ENCODE measurements at regions not wholly inside any gene's neighbourhood (a gene's known extent, or its start where the extent isn't known, plus 50 kb on each side); places are given as distances from the start of the nearest gene placed in this dataset.

DNA sequence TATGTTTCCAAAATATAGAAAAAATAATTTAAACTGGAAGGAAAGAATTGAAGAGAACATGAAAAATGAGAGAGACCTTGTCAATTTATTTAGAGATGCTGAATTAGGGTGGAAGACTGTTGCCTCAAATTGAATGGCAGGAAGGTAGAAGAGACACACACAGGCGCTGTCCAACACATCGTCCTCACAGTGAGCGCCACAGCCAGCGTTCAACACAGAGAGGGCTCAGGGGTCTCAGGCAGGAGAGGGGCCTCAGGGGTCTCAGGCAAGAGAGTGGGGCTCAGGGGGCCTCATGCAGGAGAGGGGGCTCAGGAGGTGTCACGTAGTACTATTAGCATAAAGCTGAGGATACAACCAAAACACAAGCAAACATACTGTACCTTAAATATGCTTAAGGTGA is 65.7 kb downstream of the TMEM18 start:
- no peak for DNase-seq

DNA sequence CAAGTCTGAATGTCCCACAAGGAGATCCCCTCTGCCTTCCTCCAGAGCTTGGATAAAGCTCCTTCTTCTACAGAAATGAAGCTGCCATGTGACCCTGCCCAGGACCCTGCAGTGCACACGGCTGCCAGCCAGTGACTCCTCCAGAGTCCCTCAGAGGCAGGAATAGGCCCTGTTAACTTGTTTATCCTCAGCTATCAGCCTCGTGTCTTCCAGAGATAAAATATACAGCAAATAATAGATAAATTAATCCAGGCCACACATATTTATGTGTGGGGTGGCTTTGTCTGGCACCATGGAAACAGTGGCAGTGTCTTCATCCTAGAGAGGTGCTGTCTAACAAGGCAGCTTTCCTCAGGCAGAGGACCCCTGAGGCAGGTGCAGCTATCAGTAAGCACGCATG is 66.7 kb downstream of the TMEM18 start:
- no peak for DNase-seq

GRCh38 chr2:609881-610280 is 67.3 kb downstream of the TMEM18 start:
- no peak for DNase-seq

DNA sequence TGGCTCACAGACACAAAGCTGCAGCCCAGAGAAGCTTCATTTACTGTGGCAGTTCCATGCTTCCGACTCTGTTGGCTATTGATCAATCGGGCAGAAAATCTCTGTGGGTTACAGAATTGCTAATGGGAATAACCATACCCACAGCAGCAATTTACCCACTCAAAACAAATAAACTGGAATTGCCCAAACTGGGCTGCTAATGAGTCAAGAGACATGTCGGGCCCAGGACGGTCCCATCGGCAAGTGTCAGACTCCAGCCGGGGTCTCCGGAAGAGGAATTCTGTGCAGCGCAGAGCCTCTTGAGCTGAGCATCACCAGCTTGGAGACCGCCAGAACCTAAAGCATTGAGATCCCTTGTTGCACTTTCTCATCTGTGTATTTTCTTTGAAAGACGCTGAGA is 67.8 kb downstream of the TMEM18 start:
- DNase-seq = no peak

DNA sequence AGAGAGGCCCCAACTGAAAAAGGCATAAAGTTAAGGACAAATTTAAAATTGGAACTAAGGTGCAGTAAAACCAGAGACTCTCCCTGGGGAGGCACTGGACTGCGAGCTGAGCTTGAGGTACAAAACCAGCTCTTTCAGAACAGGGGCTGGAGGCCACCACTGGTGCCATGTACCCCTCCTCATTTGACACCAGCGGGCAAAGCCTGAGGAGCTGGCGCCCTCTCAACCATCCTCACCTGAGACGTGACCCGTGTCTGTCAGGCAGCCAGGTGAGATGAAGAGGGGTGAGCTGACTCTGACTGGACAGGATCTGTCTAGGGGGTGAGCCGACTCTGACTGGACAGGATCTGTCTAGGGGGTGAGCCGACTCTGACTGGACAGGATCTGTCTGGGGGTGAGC is 68.5 kb downstream of the TMEM18 start:
- DNase-seq = no peak

DNA sequence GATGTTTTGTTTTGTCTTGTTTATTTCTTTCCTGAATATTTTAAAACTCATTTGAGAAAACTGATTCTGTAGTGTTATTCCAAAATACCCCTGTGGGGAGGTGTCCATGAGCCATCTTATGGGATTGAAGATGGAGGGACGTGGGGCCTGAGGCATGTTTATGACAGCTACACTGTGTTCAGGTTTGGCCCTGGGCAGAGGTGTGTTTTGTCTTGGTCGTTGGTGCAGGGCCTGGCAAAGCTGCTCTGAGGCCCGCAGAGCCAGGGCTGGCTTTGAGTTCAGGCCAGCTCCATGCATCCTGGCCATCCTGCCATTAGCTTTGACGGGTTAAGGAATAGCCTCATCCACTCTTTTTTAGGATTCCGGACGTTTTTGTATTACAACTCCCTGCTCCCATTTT is 68.9 kb downstream of the TMEM18 start:
- no peak for DNase-seq

DNA sequence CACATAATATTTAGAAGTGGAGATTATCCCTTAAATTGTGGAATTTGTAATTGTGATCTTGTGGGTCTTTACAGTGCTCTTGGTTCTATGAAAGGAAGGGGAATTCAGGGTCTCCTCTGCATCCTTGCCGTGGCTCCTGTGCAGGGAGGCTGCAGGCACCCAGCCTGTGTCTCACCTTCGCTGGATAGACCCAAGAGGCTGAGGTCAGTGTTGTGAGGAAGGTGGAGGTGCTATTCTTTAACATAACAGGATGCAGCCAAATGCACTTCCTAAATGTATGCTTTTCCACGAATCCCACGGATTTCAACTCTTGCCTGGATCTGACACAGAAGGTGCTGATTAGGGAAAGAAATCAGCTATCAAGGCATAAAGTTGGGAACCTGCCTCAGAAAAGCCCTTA is 69.5 kb downstream of the TMEM18 start:
- DNase-seq = no peak

DNA sequence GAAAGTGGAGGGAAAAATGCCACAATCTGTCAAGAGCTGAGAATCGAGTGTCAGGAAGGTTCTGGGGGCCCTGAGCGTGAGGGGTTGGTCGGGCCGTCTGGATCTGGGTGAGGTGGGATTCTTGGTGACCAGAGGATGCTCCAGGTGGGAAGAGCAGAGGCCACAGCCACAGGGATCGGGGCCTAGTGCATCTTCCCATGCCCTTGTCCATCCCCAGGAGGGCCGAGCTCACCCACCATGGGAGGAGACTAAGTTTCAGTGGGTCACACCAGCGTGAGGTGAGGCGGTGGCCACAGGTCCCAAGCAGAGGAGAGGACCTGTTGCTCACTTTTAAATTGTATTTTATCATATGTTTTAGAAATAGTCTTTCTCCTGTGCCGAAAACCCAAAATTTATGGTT is 70.0 kb downstream of the TMEM18 start:
- no peak for DNase-seq

GRCh38 chr2:605674-606608 is 71.3 kb downstream of the TMEM18 start:
- DNase-seq = no peak

DNA sequence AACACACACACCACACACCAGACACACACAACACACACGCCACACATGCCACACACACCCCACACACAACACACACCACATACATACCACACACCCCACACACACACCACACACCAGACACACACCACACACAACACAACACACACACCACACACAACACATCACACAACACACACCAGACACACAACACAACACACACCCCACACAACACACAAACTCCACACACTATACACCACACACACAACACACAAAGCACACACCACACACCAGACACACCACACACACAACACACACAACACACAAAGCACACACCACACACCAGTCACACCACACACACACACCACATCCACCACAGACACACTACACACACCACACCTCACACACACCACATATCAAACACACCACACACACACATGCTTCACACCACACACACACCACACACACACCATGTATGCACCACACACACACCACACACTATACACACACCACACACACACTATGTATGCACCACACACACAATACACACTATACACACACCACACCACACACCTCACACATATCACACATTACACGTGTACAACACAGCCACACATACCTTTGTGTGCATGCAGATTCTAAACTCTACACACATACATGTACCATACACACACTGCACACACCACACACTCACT is 72.2 kb downstream of the TMEM18 start:
- no peak for DNase-seq

DNA sequence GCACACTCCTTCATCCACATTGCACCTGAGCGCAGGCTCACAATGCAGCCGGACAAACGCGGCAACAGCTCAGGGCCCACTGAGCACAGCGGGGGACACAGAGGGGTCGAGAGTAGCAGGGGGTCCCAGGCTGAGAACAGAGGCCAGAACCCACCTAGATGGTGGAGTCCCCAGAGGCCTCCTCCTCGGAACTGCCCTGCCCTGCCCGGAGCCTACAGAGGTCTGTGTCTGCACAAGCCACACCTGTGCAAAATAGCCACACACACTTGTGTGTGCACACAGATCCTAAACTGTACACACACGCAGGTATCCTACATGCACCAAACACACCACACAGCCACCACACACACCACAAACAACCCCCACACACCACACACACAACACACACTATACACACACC is 72.8 kb downstream of the TMEM18 start:
- DNase-seq = no peak

GRCh38 chr2:603869-604268 is 73.3 kb downstream of the TMEM18 start:
- DNase-seq = no peak

- DNase-seq = no peak
These were observed 73.8 kb downstream of the TMEM18 start for GRCh38 chr2:603427-603826.

DNA sequence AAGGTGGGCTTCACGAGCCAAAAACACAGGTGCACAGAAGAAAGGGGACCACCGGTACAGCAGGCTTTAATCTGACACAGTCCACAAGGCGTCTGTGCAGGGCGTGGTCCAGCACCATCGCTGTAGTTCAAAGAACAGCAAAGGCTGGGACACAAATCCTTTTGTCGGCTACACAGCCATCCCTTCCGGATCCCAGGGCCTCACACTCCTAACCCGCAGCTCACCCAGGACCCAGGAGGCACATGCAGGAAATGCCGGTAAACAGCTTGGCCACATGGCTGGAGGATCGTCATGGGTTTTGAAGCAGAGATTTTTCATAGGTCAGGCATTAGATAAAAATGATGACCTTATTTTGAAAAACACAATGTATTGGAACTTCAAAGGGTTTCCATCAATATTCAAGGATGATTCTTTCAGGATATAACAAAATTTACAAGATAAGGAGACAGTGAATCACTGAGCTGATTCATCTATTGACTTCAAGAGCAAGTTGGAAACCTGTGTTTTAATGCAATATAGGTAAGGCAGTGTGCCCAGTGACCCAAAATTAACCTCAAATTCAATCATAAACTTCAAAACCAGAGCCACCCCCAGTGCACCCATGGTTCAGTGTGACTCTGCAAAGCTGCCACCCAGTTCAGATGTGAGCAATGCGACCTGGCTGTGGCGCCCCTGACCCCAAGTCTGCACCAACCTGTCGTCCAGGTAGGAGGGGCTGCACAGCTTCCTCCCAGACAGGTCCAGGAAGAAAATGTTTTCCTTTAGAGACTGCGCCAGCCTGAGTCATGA is 74.4 kb downstream of the TMEM18 start:
- no peak for DNase-seq

DNA sequence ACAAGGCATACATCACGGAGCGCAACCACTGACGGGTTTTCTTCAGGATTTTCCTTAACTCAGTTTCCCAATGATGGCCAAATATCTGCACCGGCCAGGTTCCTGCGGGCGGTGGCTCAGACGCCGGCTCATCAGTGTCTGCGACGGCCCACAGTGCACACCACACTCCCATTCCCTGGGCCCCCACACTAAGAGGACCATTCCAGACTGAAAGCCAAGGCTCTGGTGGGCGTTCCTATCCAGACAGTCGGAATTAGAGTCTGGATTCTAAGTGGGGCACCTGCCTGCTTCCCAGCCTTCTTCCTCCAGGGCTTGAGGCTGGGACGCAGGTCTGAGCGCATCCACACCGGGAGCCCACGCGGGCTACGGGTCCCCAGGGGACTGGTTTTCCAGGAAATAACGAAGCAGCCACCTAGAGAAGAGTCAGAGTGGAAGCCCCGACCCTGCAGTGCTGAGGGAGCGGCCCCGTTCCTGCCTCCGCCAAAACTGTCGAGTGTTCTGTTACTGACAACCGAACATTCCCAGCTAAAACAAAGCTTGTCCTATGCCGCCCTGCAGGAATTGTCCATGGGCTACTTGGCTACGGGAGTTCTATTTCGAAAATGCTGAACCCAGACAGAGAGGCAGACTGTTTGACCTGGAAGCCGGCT is 75.3 kb downstream of the TMEM18 start:
- no peak for DNase-seq

- no peak for DNase-seq
These were observed 75.9 kb downstream of the TMEM18 start for GRCh38 chr2:601387-601698.

GRCh38 chr2:600542-601386 is 76.4 kb downstream of the TMEM18 start:
- no peak for DNase-seq

GRCh38 chr2:599601-600000 is 77.6 kb downstream of the TMEM18 start:
- DNase-seq = no peak

- DNase-seq = no peak
These were observed 79.0 kb downstream of the TMEM18 start for GRCh38 chr2:598058-598802.

- no peak for DNase-seq
These were observed 81.2 kb downstream of the TMEM18 start for GRCh38 chr2:595831-596592.
